ENCODE measurements at regions not wholly inside any gene's neighbourhood (a gene's known extent, or its start where the extent isn't known, plus 50 kb on each side); places are given as distances from the start of the nearest gene placed in this dataset.

DNA sequence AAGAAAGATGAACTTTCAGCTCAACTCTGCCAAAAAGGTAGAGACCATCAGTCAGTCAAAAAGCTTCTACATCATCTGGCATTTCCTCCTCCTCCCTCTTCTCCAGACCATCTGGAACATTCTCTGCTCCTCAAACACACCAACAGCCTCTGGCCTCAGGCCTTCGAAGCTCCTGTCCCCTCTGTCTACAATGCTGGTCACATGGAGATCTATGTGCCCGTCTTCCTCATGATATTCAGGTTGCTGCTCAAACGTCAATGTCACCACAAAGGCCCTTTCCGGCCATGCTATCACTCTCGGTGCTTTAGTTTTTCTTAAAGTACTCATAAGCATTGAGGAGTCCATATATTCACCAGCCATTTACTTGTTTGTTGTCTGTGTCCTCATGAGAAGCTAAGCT is 146.2 kb downstream of the SPATA19 start:
- ATAC-seq (no peak), DNase-seq (ENCODE audit: low spot score) (no peak), FAIRE-seq (no peak)
- Histone ChIP-seq H4K20me1 (ENCODE audit: insufficient read depth, low read length) (no peaks in the 10 kb centered on the region), H3K4me1 (ENCODE audit: insufficient read depth, low read length) (no peaks in the 10 kb centered on the region), H3K9me3 (ENCODE audit: low read length) (no peaks in the 10 kb centered on the region), H3K79me2 (ENCODE audit: insufficient read depth, low read length) (no peaks in the 10 kb centered on the region), H3K36me3 (replicated peaks in 1 of 2; ENCODE audit: control insufficient read depth in 1 of 2, insufficient read depth in 2 of 2, low read length in 2 of 2) (no peaks in the 10 kb centered on the region), H3K4me3 (replicated peaks in 1 of 3; ENCODE audit: insufficient read depth in 1 of 3, low read depth in 2 of 3, low read length in 3 of 3) (no peak overlapping the region), H3K27ac (ENCODE audit: extremely low read length, insufficient read depth, low read length) (no peak overlapping the region), H3K27me3 (ENCODE audit: control insufficient read depth in 1 of 2, insufficient read depth in 2 of 2, low read length in 2 of 2) (no peaks in the 10 kb centered on the region), H2AFZ (ENCODE audit: low read length) (no peak overlapping the region), H3K9ac (ENCODE audit: insufficient read depth, low read depth, low read length) (no peak overlapping the region), H3K4me2 (ENCODE audit: low read depth, low read length) (no peak overlapping the region)
- CTCF ChIA-PET (ENCODE audit: low intra/inter-chr PET ratio, low total read pairs): no interaction called here
- no TSS peak for BruUV-seq (replicated peaks)
- in situ Hi-C loops (cut with HindIII; ENCODE audit: extremely low pct_ligation_motif_present, low pct_unique_long_range_greater_than_20kb) (no loop called here), intact Hi-C loops (cut with micrococcal nuclease; ENCODE audit: unreplicated experiment) (no loop called here)
- 2% methylated on average over 5 of the region's 5 CpGs for WGBS (ENCODE audit: low lambda C conversion rate)
- POLR2A ChIA-PET: no interaction called here
- TF ChIP-seq SAFB2 (CRISPR knock-in tag; IDR thresholded peaks at IDR 0.05; ENCODE audit: borderline replicate concordance, low read depth) (no peak), ZNF460 (CRISPR knock-in tag; IDR thresholded peaks at IDR 0.05; ENCODE audit: borderline replicate concordance) (no peak), MBD4 (IDR thresholded peaks at IDR 0.05; ENCODE audit: borderline replicate concordance, low read length) (no peak), ZNF710 (CRISPR knock-in tag; IDR thresholded peaks at IDR 0.05; ENCODE audit: borderline replicate concordance) (no peak), MIER2 (CRISPR knock-in tag; IDR thresholded peaks at IDR 0.05) (no peak), DRAP1 (CRISPR knock-in tag; IDR thresholded peaks at IDR 0.05) (no peak), IKZF4 (CRISPR knock-in tag; IDR thresholded peaks at IDR 0.05; ENCODE audit: borderline replicate concordance, low read depth, not compliant biosample characterization) (no peak), ASH2L (IDR thresholded peaks at IDR 0.05; ENCODE audit: insufficient read length, low read depth, low read length) (no peak), FOXA1 (IDR thresholded peaks at IDR 0.05) (no peak), FOXA1 (CRISPR knock-in tag; IDR thresholded peaks at IDR 0.05) (no peak)
- TF ChIP-seq, protein P1, sequence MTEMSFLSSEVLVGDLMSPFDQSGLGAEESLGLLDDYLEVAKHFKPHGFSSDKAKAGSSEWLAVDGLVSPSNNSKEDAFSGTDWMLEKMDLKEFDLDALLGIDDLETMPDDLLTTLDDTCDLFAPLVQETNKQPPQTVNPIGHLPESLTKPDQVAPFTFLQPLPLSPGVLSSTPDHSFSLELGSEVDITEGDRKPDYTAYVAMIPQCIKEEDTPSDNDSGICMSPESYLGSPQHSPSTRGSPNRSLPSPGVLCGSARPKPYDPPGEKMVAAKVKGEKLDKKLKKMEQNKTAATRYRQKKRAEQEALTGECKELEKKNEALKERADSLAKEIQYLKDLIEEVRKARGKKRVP (CRISPR knock-in tag; IDR thresholded peaks at IDR 0.05): no peak
- TF ChIP-seq, protein P2, sequence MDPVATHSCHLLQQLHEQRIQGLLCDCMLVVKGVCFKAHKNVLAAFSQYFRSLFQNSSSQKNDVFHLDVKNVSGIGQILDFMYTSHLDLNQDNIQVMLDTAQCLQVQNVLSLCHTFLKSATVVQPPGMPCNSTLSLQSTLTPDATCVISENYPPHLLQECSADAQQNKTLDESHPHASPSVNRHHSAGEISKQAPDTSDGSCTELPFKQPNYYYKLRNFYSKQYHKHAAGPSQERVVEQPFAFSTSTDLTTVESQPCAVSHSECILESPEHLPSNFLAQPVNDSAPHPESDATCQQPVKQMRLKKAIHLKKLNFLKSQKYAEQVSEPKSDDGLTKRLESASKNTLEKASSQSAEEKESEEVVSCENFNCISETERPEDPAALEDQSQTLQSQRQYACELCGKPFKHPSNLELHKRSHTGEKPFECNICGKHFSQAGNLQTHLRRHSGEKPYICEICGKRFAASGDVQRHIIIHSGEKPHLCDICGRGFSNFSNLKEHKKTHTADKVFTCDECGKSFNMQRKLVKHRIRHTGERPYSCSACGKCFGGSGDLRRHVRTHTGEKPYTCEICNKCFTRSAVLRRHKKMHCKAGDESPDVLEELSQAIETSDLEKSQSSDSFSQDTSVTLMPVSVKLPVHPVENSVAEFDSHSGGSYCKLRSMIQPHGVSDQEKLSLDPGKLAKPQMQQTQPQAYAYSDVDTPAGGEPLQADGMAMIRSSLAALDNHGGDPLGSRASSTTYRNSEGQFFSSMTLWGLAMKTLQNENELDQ (CRISPR knock-in tag; IDR thresholded peaks at IDR 0.05; ENCODE audit: borderline replicate concordance): no peak
- TF ChIP-seq, protein P3, sequence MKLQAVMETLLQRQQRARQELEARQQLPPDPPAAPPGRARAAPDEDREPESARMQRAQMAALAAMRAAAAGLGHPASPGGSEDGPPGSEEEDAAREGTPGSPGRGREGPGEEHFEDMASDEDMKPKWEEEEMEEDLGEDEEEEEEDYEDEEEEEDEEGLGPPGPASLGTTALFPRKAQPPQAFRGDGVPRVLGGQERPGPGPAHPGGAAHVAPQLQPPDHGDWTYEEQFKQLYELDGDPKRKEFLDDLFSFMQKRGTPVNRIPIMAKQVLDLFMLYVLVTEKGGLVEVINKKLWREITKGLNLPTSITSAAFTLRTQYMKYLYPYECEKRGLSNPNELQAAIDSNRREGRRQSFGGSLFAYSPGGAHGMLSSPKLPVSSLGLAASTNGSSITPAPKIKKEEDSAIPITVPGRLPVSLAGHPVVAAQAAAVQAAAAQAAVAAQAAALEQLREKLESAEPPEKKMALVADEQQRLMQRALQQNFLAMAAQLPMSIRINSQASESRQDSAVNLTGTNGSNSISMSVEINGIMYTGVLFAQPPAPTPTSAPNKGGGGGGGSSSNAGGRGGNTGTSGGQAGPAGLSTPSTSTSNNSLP (IDR thresholded peaks at IDR 0.05; ENCODE audit: low read depth, low read length): no peak
- TF ChIP-seq, protein P4, sequence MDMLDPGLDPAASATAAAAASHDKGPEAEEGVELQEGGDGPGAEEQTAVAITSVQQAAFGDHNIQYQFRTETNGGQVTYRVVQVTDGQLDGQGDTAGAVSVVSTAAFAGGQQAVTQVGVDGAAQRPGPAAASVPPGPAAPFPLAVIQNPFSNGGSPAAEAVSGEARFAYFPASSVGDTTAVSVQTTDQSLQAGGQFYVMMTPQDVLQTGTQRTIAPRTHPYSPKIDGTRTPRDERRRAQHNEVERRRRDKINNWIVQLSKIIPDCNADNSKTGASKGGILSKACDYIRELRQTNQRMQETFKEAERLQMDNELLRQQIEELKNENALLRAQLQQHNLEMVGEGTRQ (IDR thresholded peaks at IDR 0.05; ENCODE audit: low read depth, low read length): no peak
- TF ChIP-seq, protein P4 (CRISPR knock-in tag; IDR thresholded peaks at IDR 0.05; ENCODE audit: borderline replicate concordance): no peak
